Glutamatergic neuron (in vitro differentiated cells): ENCODE measurements at regions not wholly inside any gene's neighbourhood (a gene's known extent, or its start where the extent isn't known, plus 50 kb on each side); places are given as distances from the start of the nearest gene placed in this dataset.

ENCODE experiments used
- DNase-seq: peaks from one replicate; pipeline ENCODE4 v3.0.0; 2022
- H3K27ac Mint-ChIP-seq: one replicate; pipeline ENCODE4 v1.8.0; 2020; ENCODE audit warnings: mild to moderate bottlenecking, mixed read lengths, inconsistent platforms; ENCODE audit not compliant: unreplicated experiment
- H3K27me3 Mint-ChIP-seq: one replicate; pipeline ENCODE4 v1.8.0; 2020; ENCODE audit warnings: mild to moderate bottlenecking, moderate library complexity, mixed read lengths, inconsistent platforms; ENCODE audit not compliant: unreplicated experiment
- H3K36me3 Mint-ChIP-seq: one replicate; pipeline ENCODE4 v1.8.0; 2020; ENCODE audit warnings: mild to moderate bottlenecking, mixed read lengths, inconsistent platforms; ENCODE audit not compliant: unreplicated experiment
- H3K4me1 Mint-ChIP-seq: one replicate; pipeline ENCODE4 v1.8.0; 2020; ENCODE audit warnings: mild to moderate bottlenecking, low read depth, mixed read lengths, inconsistent platforms; ENCODE audit not compliant: unreplicated experiment
- H3K4me3 Mint-ChIP-seq: one replicate; pipeline ENCODE4 v1.8.0; 2020; ENCODE audit warnings: mild to moderate bottlenecking, mixed read lengths, inconsistent platforms; ENCODE audit not compliant: unreplicated experiment
- H3K9me3 Mint-ChIP-seq: one replicate; pipeline ENCODE4 v1.8.0; 2020; ENCODE audit warnings: mild to moderate bottlenecking, moderate library complexity, mixed read lengths, inconsistent platforms; ENCODE audit not compliant: unreplicated experiment
- TF ChIP-seq, protein P1 (sequence below): fragments of 200-600 bp; sonication (generic); IDR thresholded peaks from one replicate; pipeline ENCODE4 v1.5.0; 2021; ENCODE audit not compliant: partially characterized antibody, unreplicated experiment

DNA sequence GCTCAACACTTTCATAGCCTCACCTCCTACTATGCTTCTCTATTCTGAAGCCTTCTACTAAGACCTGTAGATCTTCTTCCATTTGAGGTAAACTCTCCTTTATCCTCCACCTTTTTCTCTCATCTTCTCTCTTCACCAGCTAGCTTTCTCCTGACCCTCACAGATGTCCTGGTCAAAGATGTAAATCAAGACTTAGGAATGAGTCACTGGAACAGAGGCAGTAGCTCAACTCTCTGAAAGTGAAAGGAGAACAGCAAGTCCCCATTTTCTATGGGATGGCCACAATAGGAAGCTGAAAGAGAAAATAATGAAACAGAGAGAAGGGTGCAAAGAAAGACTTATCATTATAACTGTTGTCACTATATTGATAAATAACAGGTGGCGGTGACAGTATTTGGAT, 86.1 kb upstream of the DOCK9 start:
- H3K9me3 Mint-ChIP-seq = peaks cover 1% of the 10 kb centered on the region
- TF ChIP-seq, protein P1, sequence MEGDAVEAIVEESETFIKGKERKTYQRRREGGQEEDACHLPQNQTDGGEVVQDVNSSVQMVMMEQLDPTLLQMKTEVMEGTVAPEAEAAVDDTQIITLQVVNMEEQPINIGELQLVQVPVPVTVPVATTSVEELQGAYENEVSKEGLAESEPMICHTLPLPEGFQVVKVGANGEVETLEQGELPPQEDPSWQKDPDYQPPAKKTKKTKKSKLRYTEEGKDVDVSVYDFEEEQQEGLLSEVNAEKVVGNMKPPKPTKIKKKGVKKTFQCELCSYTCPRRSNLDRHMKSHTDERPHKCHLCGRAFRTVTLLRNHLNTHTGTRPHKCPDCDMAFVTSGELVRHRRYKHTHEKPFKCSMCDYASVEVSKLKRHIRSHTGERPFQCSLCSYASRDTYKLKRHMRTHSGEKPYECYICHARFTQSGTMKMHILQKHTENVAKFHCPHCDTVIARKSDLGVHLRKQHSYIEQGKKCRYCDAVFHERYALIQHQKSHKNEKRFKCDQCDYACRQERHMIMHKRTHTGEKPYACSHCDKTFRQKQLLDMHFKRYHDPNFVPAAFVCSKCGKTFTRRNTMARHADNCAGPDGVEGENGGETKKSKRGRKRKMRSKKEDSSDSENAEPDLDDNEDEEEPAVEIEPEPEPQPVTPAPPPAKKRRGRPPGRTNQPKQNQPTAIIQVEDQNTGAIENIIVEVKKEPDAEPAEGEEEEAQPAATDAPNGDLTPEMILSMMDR = no peak
- H3K36me3 Mint-ChIP-seq = no peaks in the 10 kb centered on the region
- no peaks in the 10 kb centered on the region for H3K4me1 Mint-ChIP-seq
- H3K4me3 Mint-ChIP-seq = no peak overlapping the region
- no peak overlapping the region for H3K27ac Mint-ChIP-seq
- H3K27me3 Mint-ChIP-seq = no peaks in the 10 kb centered on the region
- DNase-seq = no peak

DNA sequence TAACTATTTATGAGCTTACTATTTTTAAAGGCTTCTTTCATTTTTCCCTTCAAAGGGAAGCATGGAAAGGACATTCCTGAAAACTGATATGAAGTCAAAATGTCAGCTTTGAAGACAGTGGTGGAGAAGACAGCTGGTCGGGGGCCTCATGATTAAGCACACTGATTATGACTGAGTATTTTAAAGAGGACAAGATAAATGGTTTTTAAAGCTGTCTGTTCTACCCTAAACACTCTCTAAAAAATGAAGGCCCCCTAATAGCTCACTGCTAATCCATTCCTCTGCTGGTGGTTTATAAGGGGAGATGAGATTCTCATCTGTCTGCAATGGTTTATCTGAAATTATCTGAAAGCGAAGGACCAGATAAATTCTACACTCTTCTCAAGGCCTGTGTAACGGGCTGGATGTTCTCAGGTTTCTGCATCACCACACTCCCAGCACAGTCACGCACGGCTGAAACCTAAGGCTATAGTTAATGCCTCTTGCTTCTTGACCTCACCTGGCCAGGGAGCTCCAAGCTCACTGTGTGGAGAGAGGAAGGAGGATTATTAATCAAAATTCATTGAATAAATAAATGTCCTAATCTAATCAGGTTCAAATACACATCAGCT, 86.9 kb upstream of the DOCK9 start:
- no peaks in the 10 kb centered on the region for H3K9me3 Mint-ChIP-seq
- H3K36me3 Mint-ChIP-seq = no peaks in the 10 kb centered on the region
- no peaks in the 10 kb centered on the region for H3K27me3 Mint-ChIP-seq
- no peak overlapping the region for H3K27ac Mint-ChIP-seq
- H3K4me1 Mint-ChIP-seq = no peaks in the 10 kb centered on the region
- no peak overlapping the region for H3K4me3 Mint-ChIP-seq
- TF ChIP-seq, protein P1 = no peak
- DNase-seq = no peak

DNA sequence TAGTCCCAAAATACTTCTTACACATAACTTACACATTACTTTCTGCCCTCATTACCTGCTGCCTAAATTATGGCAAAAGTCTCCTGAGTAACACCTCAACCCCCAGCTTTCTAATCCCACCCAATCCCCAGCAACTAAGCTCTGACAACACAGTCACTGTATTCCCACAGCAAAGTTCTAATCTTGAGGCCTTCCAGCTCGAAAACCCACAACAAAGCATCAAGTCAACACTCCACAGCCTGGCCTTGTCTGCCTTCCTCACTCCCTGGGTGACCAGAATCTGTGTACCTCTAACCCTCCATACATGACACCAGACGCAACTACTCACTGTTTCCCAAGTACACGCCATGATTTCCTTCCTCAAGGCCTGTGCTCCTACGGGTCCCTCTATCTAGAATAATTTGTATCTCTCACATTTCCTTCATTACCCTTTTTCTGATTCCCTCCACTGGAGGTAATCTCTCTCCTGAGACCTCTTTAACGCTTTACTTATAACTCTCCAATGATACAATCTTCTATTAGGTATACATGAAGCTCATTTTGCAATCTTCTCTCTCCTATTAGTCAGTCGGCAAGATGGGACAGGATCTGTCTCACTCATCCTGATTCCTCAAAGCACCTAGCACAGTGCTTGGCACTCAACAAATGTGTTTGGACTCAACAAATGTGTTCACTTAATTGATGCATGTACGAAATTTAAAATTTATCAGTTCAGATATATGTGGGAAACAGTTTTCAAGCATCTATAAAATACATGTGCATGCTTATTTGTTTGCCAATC, 87.6 kb upstream of the DOCK9 start:
- H3K9me3 Mint-ChIP-seq = no peaks in the 10 kb centered on the region
- TF ChIP-seq, protein P1 = no peak
- DNase-seq = no peak
- H3K4me3 Mint-ChIP-seq = no peak overlapping the region
- no peaks in the 10 kb centered on the region for H3K36me3 Mint-ChIP-seq
- no peak overlapping the region for H3K27ac Mint-ChIP-seq
- no peaks in the 10 kb centered on the region for H3K27me3 Mint-ChIP-seq
- H3K4me1 Mint-ChIP-seq = no peaks in the 10 kb centered on the region

DNA sequence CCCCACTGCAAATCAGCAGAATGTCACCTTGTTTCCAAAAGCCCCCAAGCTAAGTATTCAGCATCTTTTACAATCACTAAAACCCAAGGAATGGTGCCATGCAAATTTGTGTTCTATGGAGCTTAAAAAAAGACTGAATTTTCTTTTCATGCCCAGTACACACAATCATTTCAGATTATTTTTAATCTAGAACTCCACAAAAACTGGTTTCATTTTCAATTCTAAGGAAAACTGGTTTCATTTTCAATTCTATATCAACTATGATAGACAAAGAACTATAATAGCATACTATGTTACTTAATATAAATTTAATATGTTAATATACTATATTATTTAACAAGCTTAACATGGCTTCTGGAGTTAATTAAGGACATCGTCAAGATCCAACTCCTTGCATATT, 88.4 kb upstream of the DOCK9 start:
- DNase-seq = no peak
- H3K4me3 Mint-ChIP-seq = no peak overlapping the region
- H3K27ac Mint-ChIP-seq = no peak overlapping the region
- no peaks in the 10 kb centered on the region for H3K9me3 Mint-ChIP-seq
- H3K27me3 Mint-ChIP-seq = no peaks in the 10 kb centered on the region
- TF ChIP-seq, protein P1 = no peak
- no peaks in the 10 kb centered on the region for H3K4me1 Mint-ChIP-seq
- no peaks in the 10 kb centered on the region for H3K36me3 Mint-ChIP-seq
